NT2/D1 (cell line): ENCODE measurements at regions not wholly inside any gene's neighbourhood (a gene's known extent, or its start where the extent isn't known, plus 50 kb on each side); places are given as distances from the start of the nearest gene placed in this dataset.

Source experiments
- SUZ12 ChIP-seq: IDR thresholded peaks from 2 replicates; pipeline ENCODE4 v1.6.1; 2011; ENCODE audit not compliant: insufficient read length, insufficient read depth; ENCODE audit errors: extremely low read depth
- YY1 ChIP-seq: IDR thresholded peaks from 2 replicates; pipeline ENCODE4 v1.6.1; 2011; ENCODE audit not compliant: insufficient read length, insufficient read depth
- ZNF274 ChIP-seq: IDR thresholded peaks from 2 replicates; pipeline ENCODE4 v1.6.1; 2011; ENCODE audit warnings: mild to moderate bottlenecking, low read depth, low read length

- TF ChIP-seq YY1, result no peak
- no peak for TF ChIP-seq SUZ12
- no peak for TF ChIP-seq ZNF274
Measured at GRCh38 chr5:176152930-176153311, 85.3 kb upstream of the SIMC1 start.
